ENCODE measurements at regions not wholly inside any gene's neighbourhood (a gene's known extent, or its start where the extent isn't known, plus 50 kb on each side); places are given as distances from the start of the nearest gene placed in this dataset.

DNA sequence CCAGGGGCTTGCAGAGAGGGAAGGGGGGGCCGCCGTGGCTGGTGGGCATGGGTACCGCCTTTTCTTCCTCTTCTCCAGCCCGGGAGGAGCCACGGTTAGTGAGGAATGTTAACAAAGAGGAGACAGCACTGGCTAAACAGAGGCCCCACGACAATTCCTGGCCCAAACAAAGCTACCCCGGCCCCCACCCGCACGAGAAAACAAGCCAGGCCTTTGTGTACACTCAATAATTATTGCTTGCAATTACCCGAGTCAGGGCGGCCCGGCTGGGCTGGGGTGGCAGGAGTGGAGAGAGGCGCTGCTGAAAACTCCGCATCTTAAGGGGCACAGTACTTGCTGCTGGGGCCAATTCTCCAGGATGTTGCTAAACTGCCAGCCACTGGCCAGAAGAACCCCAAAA lies 56.4 kb downstream of the IRX5 start:
- no peak overlapping the region for H3K9ac ChIP-seq
- CTCF ChIA-PET: interaction anchor here (0.6 to 1.0 kb wide), 2 partner anchors 384 to 464 kb away, joined by 3 read pairs; no protein-coding TSS in a partner anchor
- no peaks in the 10 kb centered on the region for H4K20me1 ChIP-seq (ENCODE audit: insufficient read depth)
- POLR2A ChIA-PET: no interaction called here
- DNase-seq: no peak
- H3K4me3 ChIP-seq (ENCODE audit: low read depth in 2 of 2, low read length in 1 of 2): no peak overlapping the region
- no peaks in the 10 kb centered on the region for H3F3A ChIP-seq (replicated peaks; ENCODE audit: insufficient read depth)
- no peaks in the 10 kb centered on the region for H3K9me3 ChIP-seq
- H3K4me1 ChIP-seq (ENCODE audit: control insufficient read depth in 1 of 2, insufficient read depth in 2 of 2, low read depth in 1 of 2, low read length in 1 of 2): no peaks in the 10 kb centered on the region
- no peak overlapping the region for H3K4me2 ChIP-seq
- TF ChIP-seq TEAD4 (IDR thresholded peaks at IDR 0.05; ENCODE audit: borderline replicate concordance, insufficient read depth) (no peak), GABPA (IDR thresholded peaks at IDR 0.05; ENCODE audit: low read depth) (no peak), EP300 (IDR thresholded peaks at IDR 0.05; ENCODE audit: borderline replicate concordance in 1 of 2, low read depth in 1 of 2, low read length in 1 of 2) (no peak), RCOR1 (IDR thresholded peaks at IDR 0.05; ENCODE audit: low read length) (no peak), FOXJ3 (CRISPR knock-in tag; IDR thresholded peaks at IDR 0.05) (no peak), FOXM1 (IDR thresholded peaks at IDR 0.05; ENCODE audit: low read depth) (no peak), YY1 (IDR thresholded peaks at IDR 0.05; ENCODE audit: low read depth) (no peak), FOSL2 (IDR thresholded peaks at IDR 0.05; ENCODE audit: borderline replicate concordance, low read depth) (no peak)
- TF ChIP-seq, protein P1, sequence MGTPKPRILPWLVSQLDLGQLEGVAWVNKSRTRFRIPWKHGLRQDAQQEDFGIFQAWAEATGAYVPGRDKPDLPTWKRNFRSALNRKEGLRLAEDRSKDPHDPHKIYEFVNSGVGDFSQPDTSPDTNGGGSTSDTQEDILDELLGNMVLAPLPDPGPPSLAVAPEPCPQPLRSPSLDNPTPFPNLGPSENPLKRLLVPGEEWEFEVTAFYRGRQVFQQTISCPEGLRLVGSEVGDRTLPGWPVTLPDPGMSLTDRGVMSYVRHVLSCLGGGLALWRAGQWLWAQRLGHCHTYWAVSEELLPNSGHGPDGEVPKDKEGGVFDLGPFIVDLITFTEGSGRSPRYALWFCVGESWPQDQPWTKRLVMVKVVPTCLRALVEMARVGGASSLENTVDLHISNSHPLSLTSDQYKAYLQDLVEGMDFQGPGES (IDR thresholded peaks at IDR 0.05; ENCODE audit: low read depth, low read length): no peak
- WGBS (ENCODE audit: low lambda C conversion rate): 35% methylated on average over 7 of the region's 14 CpGs
- no peak overlapping the region for H2AFZ ChIP-seq (ENCODE audit: low read depth)
- H3K79me2 ChIP-seq (ENCODE audit: insufficient read depth): no peaks in the 10 kb centered on the region
- H3K27me3 ChIP-seq (ENCODE audit: insufficient read depth): no peaks in the 10 kb centered on the region; the same call in 1 of the 2 replicates
- H3K9me2 ChIP-seq: no peaks in the 10 kb centered on the region
- H3K36me3 ChIP-seq (replicated peaks in 1 of 2; ENCODE audit: control insufficient read depth in 1 of 2, insufficient read depth in 2 of 2, low read length in 1 of 2): no peaks in the 10 kb centered on the region
- no peak overlapping the region for H3K27ac ChIP-seq (ENCODE audit: low read depth in 2 of 2, low read length in 1 of 2)

DNA sequence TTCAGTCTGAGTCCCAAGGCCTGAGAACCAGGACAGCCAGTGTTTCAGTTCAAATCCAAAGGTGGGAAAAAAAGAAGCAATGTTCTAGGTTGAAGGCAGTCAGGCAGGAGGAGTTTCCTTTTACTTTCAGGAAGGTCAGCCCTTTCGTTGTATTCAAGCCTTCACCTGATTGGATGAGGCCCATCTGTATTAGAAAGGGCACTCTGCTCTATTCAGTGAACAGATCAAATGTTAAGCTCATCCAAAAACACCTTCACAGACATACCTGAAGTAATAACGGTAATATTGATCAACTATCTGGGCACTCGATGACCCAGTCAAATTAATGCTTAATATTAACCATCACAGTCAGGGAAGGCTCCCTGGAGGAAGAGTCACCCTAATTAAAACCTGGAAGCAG lies 60.9 kb downstream of the IRX5 start:
- Histone ChIP-seq H3F3A (replicated peaks; ENCODE audit: insufficient read depth) (no peaks in the 10 kb centered on the region), H3K4me2 (no peak overlapping the region), H4K20me1 (ENCODE audit: insufficient read depth) (no peaks in the 10 kb centered on the region), H3K27ac (ENCODE audit: low read depth in 2 of 2, low read length in 1 of 2) (no peak overlapping the region), H3K9me3 (no peaks in the 10 kb centered on the region), H3K36me3 (replicated peaks in 1 of 2; ENCODE audit: control insufficient read depth in 1 of 2, insufficient read depth in 2 of 2, low read length in 1 of 2) (no peaks in the 10 kb centered on the region), H3K4me3 (ENCODE audit: low read depth in 2 of 2, low read length in 1 of 2) (no peak overlapping the region), H3K27me3 (ENCODE audit: insufficient read depth) (no peaks in the 10 kb centered on the region; the same call in 1 of the 2 replicates), H3K9ac (no peak overlapping the region), H3K9me2 (no peaks in the 10 kb centered on the region), H3K4me1 (ENCODE audit: control insufficient read depth in 1 of 2, insufficient read depth in 2 of 2, low read depth in 1 of 2, low read length in 1 of 2) (no peaks in the 10 kb centered on the region), H3K79me2 (ENCODE audit: insufficient read depth) (no peaks in the 10 kb centered on the region), H2AFZ (ENCODE audit: low read depth) (no peak overlapping the region)
- no peak for DNase-seq
- ChIA-PET POLR2A (no interaction called here), CTCF (no interaction called here)
- 42% methylated on average over 3 of the region's 3 CpGs for WGBS (ENCODE audit: low lambda C conversion rate)
- no peak for TF ChIP-seq CHD2 (IDR thresholded peaks at IDR 0.05; ENCODE audit: low read length, partially characterized antibody)
- no peak for TF ChIP-seq NFIC (IDR thresholded peaks at IDR 0.05; ENCODE audit: borderline replicate concordance)
- TF ChIP-seq SIN3A (IDR thresholded peaks at IDR 0.05; ENCODE audit: borderline replicate concordance, low read depth, low read length): no peak
- TF ChIP-seq, protein P2, sequence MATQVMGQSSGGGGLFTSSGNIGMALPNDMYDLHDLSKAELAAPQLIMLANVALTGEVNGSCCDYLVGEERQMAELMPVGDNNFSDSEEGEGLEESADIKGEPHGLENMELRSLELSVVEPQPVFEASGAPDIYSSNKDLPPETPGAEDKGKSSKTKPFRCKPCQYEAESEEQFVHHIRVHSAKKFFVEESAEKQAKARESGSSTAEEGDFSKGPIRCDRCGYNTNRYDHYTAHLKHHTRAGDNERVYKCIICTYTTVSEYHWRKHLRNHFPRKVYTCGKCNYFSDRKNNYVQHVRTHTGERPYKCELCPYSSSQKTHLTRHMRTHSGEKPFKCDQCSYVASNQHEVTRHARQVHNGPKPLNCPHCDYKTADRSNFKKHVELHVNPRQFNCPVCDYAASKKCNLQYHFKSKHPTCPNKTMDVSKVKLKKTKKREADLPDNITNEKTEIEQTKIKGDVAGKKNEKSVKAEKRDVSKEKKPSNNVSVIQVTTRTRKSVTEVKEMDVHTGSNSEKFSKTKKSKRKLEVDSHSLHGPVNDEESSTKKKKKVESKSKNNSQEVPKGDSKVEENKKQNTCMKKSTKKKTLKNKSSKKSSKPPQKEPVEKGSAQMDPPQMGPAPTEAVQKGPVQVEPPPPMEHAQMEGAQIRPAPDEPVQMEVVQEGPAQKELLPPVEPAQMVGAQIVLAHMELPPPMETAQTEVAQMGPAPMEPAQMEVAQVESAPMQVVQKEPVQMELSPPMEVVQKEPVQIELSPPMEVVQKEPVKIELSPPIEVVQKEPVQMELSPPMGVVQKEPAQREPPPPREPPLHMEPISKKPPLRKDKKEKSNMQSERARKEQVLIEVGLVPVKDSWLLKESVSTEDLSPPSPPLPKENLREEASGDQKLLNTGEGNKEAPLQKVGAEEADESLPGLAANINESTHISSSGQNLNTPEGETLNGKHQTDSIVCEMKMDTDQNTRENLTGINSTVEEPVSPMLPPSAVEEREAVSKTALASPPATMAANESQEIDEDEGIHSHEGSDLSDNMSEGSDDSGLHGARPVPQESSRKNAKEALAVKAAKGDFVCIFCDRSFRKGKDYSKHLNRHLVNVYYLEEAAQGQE (IDR thresholded peaks at IDR 0.05; ENCODE audit: low read depth, low read length): no peak
- TF ChIP-seq, protein P3, sequence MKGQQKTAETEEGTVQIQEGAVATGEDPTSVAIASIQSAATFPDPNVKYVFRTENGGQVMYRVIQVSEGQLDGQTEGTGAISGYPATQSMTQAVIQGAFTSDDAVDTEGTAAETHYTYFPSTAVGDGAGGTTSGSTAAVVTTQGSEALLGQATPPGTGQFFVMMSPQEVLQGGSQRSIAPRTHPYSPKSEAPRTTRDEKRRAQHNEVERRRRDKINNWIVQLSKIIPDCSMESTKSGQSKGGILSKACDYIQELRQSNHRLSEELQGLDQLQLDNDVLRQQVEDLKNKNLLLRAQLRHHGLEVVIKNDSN (IDR thresholded peaks at IDR 0.05; ENCODE audit: borderline replicate concordance, low read depth): no peak
- TF ChIP-seq MXI1 (IDR thresholded peaks at IDR 0.05; ENCODE audit: low read depth, low read length): no peak
- TF ChIP-seq RAD21 (IDR thresholded peaks at IDR 0.05; ENCODE audit: low read length): no peak
- no peak for TF ChIP-seq ELF1 (IDR thresholded peaks at IDR 0.05)
- TF ChIP-seq RXRA (IDR thresholded peaks at IDR 0.05; ENCODE audit: borderline replicate concordance, low read depth): no peak
- TF ChIP-seq FOSL2 (IDR thresholded peaks at IDR 0.05; ENCODE audit: borderline replicate concordance, low read depth): no peak
- TF ChIP-seq, protein P4, sequence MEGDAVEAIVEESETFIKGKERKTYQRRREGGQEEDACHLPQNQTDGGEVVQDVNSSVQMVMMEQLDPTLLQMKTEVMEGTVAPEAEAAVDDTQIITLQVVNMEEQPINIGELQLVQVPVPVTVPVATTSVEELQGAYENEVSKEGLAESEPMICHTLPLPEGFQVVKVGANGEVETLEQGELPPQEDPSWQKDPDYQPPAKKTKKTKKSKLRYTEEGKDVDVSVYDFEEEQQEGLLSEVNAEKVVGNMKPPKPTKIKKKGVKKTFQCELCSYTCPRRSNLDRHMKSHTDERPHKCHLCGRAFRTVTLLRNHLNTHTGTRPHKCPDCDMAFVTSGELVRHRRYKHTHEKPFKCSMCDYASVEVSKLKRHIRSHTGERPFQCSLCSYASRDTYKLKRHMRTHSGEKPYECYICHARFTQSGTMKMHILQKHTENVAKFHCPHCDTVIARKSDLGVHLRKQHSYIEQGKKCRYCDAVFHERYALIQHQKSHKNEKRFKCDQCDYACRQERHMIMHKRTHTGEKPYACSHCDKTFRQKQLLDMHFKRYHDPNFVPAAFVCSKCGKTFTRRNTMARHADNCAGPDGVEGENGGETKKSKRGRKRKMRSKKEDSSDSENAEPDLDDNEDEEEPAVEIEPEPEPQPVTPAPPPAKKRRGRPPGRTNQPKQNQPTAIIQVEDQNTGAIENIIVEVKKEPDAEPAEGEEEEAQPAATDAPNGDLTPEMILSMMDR (IDR thresholded peaks at IDR 0.05): no peak
- TF ChIP-seq MEF2A (IDR thresholded peaks at IDR 0.05; ENCODE audit: borderline replicate concordance, low read depth): no peak
- no peak for TF ChIP-seq NRF1 (IDR thresholded peaks at IDR 0.05; ENCODE audit: low read depth, low read length)
- no peak for TF ChIP-seq YY1 (IDR thresholded peaks at IDR 0.05; ENCODE audit: low read depth)

Measured in SK-N-SH (cell line).